SJSA1 (cell line): ENCODE measurements at regions not wholly inside any gene's neighbourhood (a gene's known extent, or its start where the extent isn't known, plus 50 kb on each side); places are given as distances from the start of the nearest gene placed in this dataset.
"Not testable (repeated sequence)": the region's sequence is repeated elsewhere in the genome, so short reads cannot be mapped to it uniquely, and the experiment has no call there.

ENCODE experiments used
- DNase-seq, 2 experiments: peaks; one replicate each; pipeline ENCODE4 v3.0.0-alpha.2; 2015 to 2020; ENCODE audit warnings: low spot score in 2 of 2, low read depth in 1 of 2
- H3K27ac ChIP-seq: fragments of 250-450 bp; sonication (Bioruptor Pico); 2 replicates; pipeline ENCODE4 v1.5.1; 2020; ENCODE audit warnings: mild to moderate bottlenecking, moderate library complexity
- H3K27me3 ChIP-seq: fragments of 250-450 bp; sonication (Bioruptor Pico); replicated peaks from 2 replicates; pipeline ENCODE4 v1.5.1; 2020; ENCODE audit warnings: mild to moderate bottlenecking, moderate library complexity
- H3K36me3 ChIP-seq: fragments of 250-450 bp; sonication (Bioruptor Pico); 2 replicates; pipeline ENCODE4 v1.5.1; 2020; ENCODE audit warnings: mild to moderate bottlenecking
- H3K4me1 ChIP-seq: fragments of 250-450 bp; sonication (Bioruptor Pico); replicated peaks from 2 replicates; pipeline ENCODE4 v1.6.1; 2021; ENCODE audit warnings: mild to moderate bottlenecking
- H3K4me3 ChIP-seq: fragments of 250-450 bp; sonication (Bioruptor Pico); 2 replicates; pipeline ENCODE4 v1.5.1; 2020; ENCODE audit warnings: mild to moderate bottlenecking
- H3K9me3 ChIP-seq: fragments of 250-450 bp; sonication (Bioruptor Pico); replicated peaks from 2 replicates; pipeline ENCODE4 v1.5.1; 2020; ENCODE audit warnings: mild to moderate bottlenecking

DNA sequence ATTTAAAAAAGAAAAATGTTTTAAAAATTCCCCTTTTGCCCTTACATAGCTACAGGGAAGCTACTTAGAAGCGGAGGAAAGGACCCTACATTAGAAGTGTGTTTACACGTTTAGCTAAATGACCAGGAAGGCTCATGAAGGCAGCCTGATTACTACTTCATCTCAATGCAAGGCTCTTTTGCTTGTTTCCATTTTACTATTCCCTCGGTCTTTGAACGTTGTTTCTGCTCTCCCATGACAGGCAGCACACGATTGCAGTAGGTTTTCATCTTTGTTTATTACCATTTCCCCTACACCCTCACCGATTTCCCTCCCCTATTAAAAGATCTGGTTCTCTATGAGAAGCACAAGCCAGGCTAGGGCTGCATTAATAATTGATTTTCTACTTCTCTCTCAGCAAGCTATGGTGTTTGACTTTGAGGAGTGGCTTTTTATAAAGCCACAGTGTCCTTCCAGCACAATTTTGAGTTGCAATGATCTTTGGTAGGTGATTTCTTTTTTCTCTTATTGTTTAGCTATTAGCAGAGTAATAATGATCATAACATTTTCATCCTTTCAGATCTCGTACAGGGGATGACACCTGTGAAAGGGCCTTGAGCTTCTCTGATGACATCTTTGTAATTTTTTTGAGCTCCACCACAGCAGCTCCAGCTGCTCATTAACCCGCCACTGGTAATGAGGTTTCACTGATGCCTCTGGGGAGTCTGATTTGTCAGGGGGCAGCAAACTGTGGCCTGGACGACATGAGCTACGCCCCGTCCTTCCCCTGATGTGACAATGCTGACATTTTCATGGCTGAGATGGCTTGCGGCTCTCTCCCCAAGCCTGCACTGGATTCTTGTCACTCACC, 670.3 kb downstream of the UQCRFS1 start:
- H3K27me3 ChIP-seq = no peaks in the 10 kb centered on the region

DNA sequence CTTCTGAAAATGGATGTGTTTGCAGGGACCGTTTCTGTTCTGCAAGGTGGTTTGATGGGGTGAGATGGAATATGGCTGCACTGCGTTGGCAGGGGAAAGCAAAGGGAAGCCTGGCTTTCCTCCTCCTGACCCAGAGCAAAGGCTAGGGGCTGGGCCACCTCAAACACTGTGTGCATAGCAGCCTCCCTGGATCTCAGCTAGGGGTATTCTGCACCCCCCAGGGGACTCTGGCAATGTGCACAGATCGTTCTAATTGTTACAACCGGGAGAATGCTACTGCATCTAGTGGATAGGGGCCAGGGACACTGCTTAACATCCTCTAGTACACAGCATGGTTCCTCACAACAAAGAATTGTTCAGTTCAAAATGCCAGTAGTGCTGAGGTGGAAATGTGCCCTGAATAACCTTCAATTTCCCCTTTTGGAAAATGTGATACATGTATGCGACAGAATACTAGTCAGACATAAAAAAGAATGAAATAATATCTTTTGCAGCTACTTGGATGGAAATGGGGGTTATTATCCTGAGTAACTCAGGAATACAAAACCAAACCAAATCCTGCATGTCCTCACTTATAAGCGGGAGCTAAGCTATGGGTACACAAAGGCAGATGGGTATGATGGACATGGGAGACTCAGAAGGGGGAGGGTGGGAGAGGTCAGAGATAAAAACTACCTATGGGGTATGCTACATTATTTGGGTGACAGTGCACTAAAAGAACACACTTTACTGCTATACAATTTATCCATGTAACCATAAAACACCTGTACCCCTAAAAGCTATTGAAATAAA, 671.2 kb downstream of the UQCRFS1 start:
- Histone ChIP-seq H3K36me3 (no peaks in the 10 kb centered on the region), H3K4me3 (no peak overlapping the region), H3K27me3 (no peaks in the 10 kb centered on the region), H3K9me3 (no peaks in the 10 kb centered on the region), H3K4me1 (no peaks in the 10 kb centered on the region), H3K27ac (no peak overlapping the region)
- no peak for DNase-seq

More for the DNA sequence above, 670.3 kb downstream of the UQCRFS1 start:
- DNase-seq = no peak
- Histone ChIP-seq H3K9me3 (no peaks in the 10 kb centered on the region), H3K4me1 (no peaks in the 10 kb centered on the region), H3K4me3 (no peak overlapping the region), H3K27ac (no peak overlapping the region), H3K36me3 (no peaks in the 10 kb centered on the region)

DNA sequence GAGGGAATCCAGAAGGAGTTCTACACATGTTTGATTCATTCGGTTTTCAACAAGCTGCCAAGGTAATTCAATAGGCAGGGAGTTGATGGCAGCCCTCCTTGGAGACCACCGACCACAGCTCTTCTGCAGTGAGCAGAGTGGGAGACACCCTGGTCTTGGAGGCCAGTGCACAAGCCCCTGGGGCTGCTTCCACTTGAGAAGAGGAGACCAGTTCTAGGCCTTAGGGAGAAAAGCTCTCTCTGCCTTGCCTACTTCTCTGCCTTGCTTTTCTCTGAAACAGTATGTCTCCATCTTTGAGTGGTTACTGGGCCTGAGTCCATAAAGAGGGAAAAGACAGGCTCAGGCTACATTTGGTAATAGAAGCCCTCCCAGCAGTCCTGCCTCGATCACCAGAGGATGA, 671.9 kb downstream of the UQCRFS1 start:
- DNase-seq = no peak

DNA sequence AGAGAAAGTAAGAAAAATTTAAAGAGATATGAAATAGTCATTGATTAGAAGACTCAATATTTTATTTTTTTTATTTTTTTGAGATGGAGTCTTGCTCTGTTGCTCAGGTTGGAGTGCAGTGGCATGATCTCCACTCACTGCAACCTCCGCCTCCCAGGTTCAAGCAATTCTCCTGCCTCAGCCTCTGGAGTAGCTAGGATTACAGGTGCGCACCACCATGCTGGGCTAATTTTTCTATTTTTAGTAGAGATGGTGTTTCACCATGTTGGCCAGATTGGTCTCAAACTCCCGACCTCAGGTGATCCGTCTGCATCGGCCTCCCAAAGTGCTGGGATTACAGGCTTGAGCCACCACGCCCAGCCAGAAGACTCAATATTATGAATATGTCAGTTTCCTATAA, 672.6 kb downstream of the UQCRFS1 start:
- not testable (repeated sequence) for H3K4me1 ChIP-seq, H3K9me3 ChIP-seq, H3K36me3 ChIP-seq, H3K27me3 ChIP-seq, H3K4me3 ChIP-seq, H3K27ac ChIP-seq, DNase-seq

More for the DNA sequence above, 671.9 kb downstream of the UQCRFS1 start:
- Histone ChIP-seq H3K4me3 (no peak overlapping the region), H3K27me3 (no peaks in the 10 kb centered on the region), H3K27ac (no peak overlapping the region), H3K9me3 (no peaks in the 10 kb centered on the region), H3K4me1 (no peaks in the 10 kb centered on the region), H3K36me3 (no peaks in the 10 kb centered on the region)

DNA sequence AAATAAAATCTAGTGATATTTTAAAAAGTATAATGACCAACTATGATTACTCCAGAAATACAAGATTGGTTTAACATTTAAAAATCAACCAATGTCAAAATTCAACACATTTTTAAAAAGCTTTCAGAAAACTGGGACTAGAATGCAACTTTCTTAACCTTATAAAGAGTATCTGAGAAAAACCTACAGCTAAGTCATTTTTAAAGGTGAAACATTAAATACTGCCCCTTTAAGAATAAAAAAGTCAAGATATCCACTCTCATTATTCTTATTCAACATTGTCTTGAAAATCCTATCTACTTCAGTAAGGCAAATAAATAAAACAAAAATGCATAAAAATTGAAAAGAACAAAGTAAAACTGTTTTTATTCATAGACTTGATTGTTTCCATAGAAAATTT, 673.2 kb downstream of the UQCRFS1 start:
- H3K4me3 ChIP-seq = no peak overlapping the region
- no peaks in the 10 kb centered on the region for H3K36me3 ChIP-seq
- DNase-seq = no peak
- H3K27me3 ChIP-seq = no peaks in the 10 kb centered on the region
- H3K4me1 ChIP-seq = no peaks in the 10 kb centered on the region
- H3K9me3 ChIP-seq = no peaks in the 10 kb centered on the region
- no peak overlapping the region for H3K27ac ChIP-seq

DNA sequence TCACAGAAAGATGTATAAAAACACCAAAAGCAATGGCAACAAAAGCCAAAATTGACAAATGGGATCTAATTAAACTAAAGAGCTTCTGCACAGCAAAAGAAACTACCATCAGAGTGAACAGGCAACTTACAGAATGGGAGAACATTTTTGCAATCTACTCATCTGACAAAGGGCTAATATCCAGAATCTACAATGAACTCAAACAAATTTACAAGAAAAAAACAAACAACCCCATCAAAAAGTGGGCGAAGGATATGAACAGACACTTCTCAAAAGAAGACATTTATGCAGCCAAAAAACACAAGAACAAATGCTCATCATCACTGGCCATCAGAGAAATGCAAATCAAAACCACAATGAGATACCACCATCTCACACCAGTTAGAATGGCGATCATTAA, 674.4 kb downstream of the UQCRFS1 start:
- not testable (repeated sequence) for H3K4me1 ChIP-seq

DNA sequence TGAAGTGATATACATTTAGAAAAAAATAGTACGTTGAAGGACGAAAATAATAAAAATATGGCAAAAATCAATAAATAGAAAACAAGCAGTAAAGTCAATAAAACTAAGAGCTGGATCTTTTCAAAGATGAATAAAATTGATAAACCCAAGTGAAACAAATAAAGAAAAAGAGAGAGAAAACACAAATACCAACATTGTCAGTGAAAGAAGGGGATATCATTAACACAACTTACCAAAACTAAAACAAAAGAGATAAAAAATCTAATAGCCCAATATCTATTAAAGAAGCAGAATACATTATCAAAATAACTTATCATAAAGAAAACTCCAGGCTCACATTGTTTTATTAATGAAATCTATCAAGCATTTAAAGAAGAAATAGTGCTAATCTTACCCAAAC, 675.1 kb downstream of the UQCRFS1 start:
- no peaks in the 10 kb centered on the region for H3K4me1 ChIP-seq

More for the DNA sequence above, 674.4 kb downstream of the UQCRFS1 start:
- H3K27me3 ChIP-seq, H3K9me3 ChIP-seq, DNase-seq, H3K4me3 ChIP-seq, H3K27ac ChIP-seq, H3K36me3 ChIP-seq: not testable (repeated sequence)

DNA sequence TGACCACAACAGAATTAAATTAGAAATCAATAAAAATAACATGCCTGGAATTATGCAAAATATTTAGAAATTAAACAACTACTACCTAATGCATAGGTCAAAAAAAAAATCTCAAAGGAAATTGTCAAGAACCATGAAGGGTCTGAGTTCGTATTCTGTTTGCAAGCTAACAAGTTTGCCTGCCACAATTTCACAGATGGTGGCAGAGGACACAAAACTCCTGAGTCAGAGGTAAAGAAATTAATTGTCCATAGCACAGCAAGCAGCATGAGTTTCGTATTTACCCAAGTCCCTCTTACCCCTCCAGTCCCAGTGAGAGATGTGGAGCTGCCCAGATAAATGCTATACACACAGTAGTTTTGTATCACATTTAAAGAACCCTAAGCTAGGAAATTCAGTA, 675.9 kb downstream of the UQCRFS1 start:
- Histone ChIP-seq H3K4me1 (no peaks in the 10 kb centered on the region), H3K27ac (no peak overlapping the region), H3K9me3 (no peaks in the 10 kb centered on the region), H3K4me3 (no peak overlapping the region), H3K36me3 (no peaks in the 10 kb centered on the region), H3K27me3 (no peaks in the 10 kb centered on the region)
- DNase-seq = no peak

More for the DNA sequence above, 675.1 kb downstream of the UQCRFS1 start:
- Histone ChIP-seq H3K27me3 (no peaks in the 10 kb centered on the region), H3K9me3 (no peaks in the 10 kb centered on the region), H3K36me3 (no peaks in the 10 kb centered on the region), H3K4me3 (no peak overlapping the region), H3K27ac (no peak overlapping the region)
- DNase-seq = no peak

DNA sequence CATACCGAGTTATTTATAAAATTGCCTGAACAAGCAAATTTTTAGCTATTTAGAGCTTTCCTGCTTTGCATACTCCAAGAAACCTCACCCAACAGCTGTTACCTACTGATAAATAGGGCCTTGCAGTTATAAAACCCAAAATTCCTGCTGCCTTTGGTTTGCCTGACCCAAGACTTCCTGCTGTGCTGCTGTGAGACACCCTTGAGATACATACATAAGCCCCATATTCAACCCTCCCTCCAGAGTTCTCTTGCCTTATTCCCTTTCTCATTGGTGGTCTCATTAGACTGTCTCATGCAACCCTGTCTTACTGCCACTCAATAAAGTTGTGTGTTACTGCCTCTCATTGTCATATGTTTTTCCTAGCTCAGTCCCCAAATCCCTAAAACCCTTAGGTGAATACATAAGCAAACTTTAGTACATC, 677.6 kb downstream of the UQCRFS1 start:
- Histone ChIP-seq H3K4me3 (no peak overlapping the region), H3K27me3 (no peaks in the 10 kb centered on the region), H3K27ac (no peak overlapping the region), H3K9me3 (no peaks in the 10 kb centered on the region), H3K36me3 (no peaks in the 10 kb centered on the region), H3K4me1 (no peaks in the 10 kb centered on the region)
- DNase-seq = no peak

DNA sequence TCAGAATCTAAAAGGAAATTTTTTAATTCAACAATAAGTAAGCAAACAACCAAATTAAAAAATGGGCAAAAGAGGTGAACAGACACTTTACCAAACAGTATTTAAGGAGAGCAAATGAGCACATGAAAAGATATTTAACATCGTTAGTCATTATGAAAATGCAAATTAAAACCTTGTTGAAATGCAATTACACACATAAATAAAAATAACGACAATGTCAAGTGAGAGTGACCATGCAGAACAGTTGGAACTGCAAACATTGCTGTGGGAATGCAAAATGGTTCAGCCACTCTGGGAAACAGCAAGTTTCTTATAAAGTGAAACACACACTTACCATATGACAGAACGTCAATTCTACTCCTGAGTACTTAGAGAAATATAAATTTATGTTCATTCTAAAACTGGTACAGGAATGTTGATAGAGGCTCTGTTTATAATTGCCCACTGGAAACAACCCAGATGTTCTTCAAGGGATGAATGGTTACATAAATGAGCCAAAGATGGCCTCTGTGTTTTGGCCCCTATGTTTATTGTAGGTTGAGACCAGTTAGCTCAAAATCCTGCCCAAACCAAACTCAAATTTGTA, 678.1 kb downstream of the UQCRFS1 start:
- no peak overlapping the region for H3K4me3 ChIP-seq
- DNase-seq = no peak
- H3K27ac ChIP-seq = no peak overlapping the region
- no peaks in the 10 kb centered on the region for H3K36me3 ChIP-seq
- no peaks in the 10 kb centered on the region for H3K27me3 ChIP-seq
- no peaks in the 10 kb centered on the region for H3K4me1 ChIP-seq
- no peaks in the 10 kb centered on the region for H3K9me3 ChIP-seq

DNA sequence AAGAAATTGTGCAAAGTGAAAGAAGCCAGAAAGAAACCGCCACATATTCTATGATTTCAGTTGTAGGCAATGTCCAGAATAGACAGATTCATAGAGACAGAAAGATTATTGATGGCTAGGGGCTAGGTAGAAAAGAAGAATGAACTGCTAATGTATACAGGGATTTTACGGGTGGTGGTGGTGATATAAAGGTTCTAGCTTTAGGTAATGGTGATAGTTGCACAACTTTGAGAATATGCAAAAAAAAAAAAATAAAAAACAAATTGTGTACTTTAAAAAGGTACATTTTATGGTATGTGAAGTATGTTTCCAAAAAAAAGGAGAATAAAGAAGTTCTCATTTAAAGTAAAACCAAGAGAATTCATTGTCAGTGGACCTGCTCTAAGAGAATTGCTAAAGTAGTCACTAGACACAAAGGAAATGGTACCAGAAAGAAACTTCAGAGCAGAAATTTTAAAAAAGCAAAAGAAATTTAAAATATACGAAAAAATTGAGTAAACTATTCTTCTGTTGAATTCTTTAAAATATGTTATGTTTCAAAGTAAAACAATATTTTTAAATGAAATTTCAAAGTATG, 680.1 kb downstream of the UQCRFS1 start:
- no peaks in the 10 kb centered on the region for H3K36me3 ChIP-seq
- H3K4me3 ChIP-seq = no peak overlapping the region
- H3K9me3 ChIP-seq = no peaks in the 10 kb centered on the region; the same call in 1 of the 2 replicates
- H3K27ac ChIP-seq = no peak overlapping the region
- DNase-seq = no peak
- H3K4me1 ChIP-seq = no peaks in the 10 kb centered on the region
- H3K27me3 ChIP-seq = no peaks in the 10 kb centered on the region

DNA sequence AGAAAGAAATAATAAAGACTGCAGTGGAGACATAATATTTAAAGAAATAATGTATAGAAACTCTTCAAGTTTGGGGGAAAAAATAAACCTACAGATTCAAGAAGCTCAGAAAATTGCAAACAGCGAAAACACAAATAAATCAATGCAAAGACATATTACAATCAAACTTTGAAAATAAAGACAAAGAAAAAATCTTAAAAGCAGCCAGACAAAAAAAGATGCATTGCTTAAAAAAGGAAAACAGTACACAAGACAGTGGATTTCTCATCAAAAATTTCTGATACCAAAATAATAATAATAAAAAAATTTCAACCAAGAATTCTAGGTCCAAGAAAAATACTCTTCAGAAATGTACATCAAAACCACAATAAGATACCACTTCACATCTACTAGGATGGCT, 681.0 kb downstream of the UQCRFS1 start:
- H3K4me3 ChIP-seq = no peak overlapping the region
- H3K27ac ChIP-seq = no peak overlapping the region
- H3K9me3 ChIP-seq = no peaks in the 10 kb centered on the region; the same call in 1 of the 2 replicates
- DNase-seq = no peak
- no peaks in the 10 kb centered on the region for H3K4me1 ChIP-seq
- H3K36me3 ChIP-seq = no peaks in the 10 kb centered on the region
- H3K27me3 ChIP-seq = no peaks in the 10 kb centered on the region

DNA sequence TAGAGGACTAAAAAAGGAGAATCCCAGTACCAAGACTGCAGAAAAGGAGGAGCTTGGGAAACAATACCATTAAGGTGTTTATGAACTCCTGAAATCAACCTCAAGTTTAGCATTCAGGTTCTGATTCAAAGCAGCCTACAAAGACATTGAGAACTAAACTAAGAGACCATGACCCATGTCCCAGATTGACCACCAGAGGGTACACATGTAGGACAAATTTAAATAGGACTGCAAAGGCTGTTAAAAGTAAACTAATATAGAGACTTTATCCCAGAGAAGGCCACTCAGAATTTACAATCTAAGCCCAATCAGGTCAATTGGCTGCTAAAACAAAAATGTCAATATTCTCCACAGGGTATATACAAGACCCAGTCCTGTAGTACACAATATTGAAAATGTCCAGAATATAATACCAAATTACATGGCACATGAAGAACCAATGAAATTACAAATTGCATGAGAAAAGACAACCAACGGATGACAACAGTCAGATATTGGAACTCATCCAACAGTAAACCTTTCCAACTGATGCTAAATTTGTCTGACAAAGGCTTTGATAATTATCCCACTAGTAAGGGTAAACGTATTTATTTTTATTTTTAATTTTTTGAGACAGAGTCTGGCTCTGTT, 682.4 kb downstream of the UQCRFS1 start:
- Histone ChIP-seq H3K27me3 (no peaks in the 10 kb centered on the region), H3K4me3 (no peak overlapping the region), H3K9me3 (peaks cover 3% of the 10 kb centered on the region; the same call in 1 of the 2 replicates), H3K4me1 (no peaks in the 10 kb centered on the region), H3K27ac (no peak overlapping the region), H3K36me3 (no peaks in the 10 kb centered on the region)
- no peak for DNase-seq
